Activated T-cell treated with anti-CD3 and anti-CD28 coated beads, Interleukin-2, amount 50 U/mL, for 1 hour (primary cell): ENCODE measurements at regions not wholly inside any gene's neighbourhood (a gene's known extent, or its start where the extent isn't known, plus 50 kb on each side); places are given as distances from the start of the nearest gene placed in this dataset.

Experiments used
- DNase-seq: peaks from one replicate; pipeline ENCODE4 v3.0.0-alpha.2; 2020

GRCh38 chr18:28657961-28658360 lies 481.0 kb upstream of the CDH2 start:
- no peak for DNase-seq

GRCh38 chr18:28652654-28653053 lies 475.7 kb upstream of the CDH2 start:
- no peak for DNase-seq

GRCh38 chr18:28651298-28651697 lies 474.4 kb upstream of the CDH2 start:
- no peak for DNase-seq

GRCh38 chr18:28650860-28651259 lies 473.9 kb upstream of the CDH2 start:
- DNase-seq: no peak

GRCh38 chr18:28647961-28648360 lies 471.0 kb upstream of the CDH2 start:
- DNase-seq: no peak

- DNase-seq: no peak
These were observed 461.0 kb upstream of the CDH2 start for GRCh38 chr18:28637897-28638296.

GRCh38 chr18:28635530-28635929 lies 458.6 kb upstream of the CDH2 start:
- DNase-seq: no peak

GRCh38 chr18:28626756-28627155 lies 449.8 kb upstream of the CDH2 start:
- DNase-seq: no peak

- DNase-seq: no peak
These were observed 431.1 kb upstream of the CDH2 start for GRCh38 chr18:28607991-28608390.

GRCh38 chr18:28606686-28607085 lies 429.8 kb upstream of the CDH2 start:
- DNase-seq: no peak

- no peak for DNase-seq
These were observed 425.5 kb upstream of the CDH2 start for GRCh38 chr18:28602391-28602790.

- no peak for DNase-seq
These were observed 417.1 kb upstream of the CDH2 start for GRCh38 chr18:28594034-28594433.

- DNase-seq: no peak
These were observed 412.1 kb upstream of the CDH2 start for GRCh38 chr18:28588884-28589549.

- no peak for DNase-seq
These were observed 407.8 kb upstream of the CDH2 start for GRCh38 chr18:28584731-28585130.

GRCh38 chr18:28582724-28583123 lies 405.8 kb upstream of the CDH2 start:
- no peak for DNase-seq

GRCh38 chr18:28581521-28582071 lies 404.7 kb upstream of the CDH2 start:
- no peak for DNase-seq

- no peak for DNase-seq
These were observed 400.0 kb upstream of the CDH2 start for GRCh38 chr18:28576941-28577340.

- no peak for DNase-seq
These were observed 398.2 kb upstream of the CDH2 start for GRCh38 chr18:28575123-28575522.

GRCh38 chr18:28574175-28574574 lies 397.2 kb upstream of the CDH2 start:
- no peak for DNase-seq

GRCh38 chr18:28571929-28572328 lies 395.0 kb upstream of the CDH2 start:
- no peak for DNase-seq

- DNase-seq: no peak
These were observed 383.4 kb upstream of the CDH2 start for GRCh38 chr18:28560331-28560730.

GRCh38 chr18:28559511-28559910 lies 382.6 kb upstream of the CDH2 start:
- DNase-seq: no peak

GRCh38 chr18:28541934-28542333 lies 365.0 kb upstream of the CDH2 start:
- DNase-seq: no peak

- no peak for DNase-seq
These were observed 364.5 kb upstream of the CDH2 start for GRCh38 chr18:28541276-28541930.

GRCh38 chr18:28529644-28530043 lies 352.7 kb upstream of the CDH2 start:
- no peak for DNase-seq
